GM23338 (cell line): ENCODE measurements at regions not wholly inside any gene's neighbourhood (a gene's known extent, or its start where the extent isn't known, plus 50 kb on each side); places are given as distances from the start of the nearest gene placed in this dataset.
A peak's percentile ranks its signal among the peaks of the same experiment; 100 is the strongest.

Source experiments
- ATAC-seq: fragments of 200-7000 bp; cut with Tn5 transposase; 3 replicates; pipeline ENCODE4 v1.9.1; 2020
- DNase-seq: peaks from one replicate; pipeline ENCODE4 v3.0.0-alpha.2; 2015; ENCODE audit warnings: low spot score
- H2AFZ ChIP-seq: fragments of 200-600 bp; sonication (generic); 2 replicates; pipeline ENCODE4 v1.8.0; 2016; ENCODE audit warnings: antibody characterized with exemption, mild to moderate bottlenecking, moderate library complexity
- H3F3A ChIP-seq: fragments of 200-600 bp; sonication (generic); replicated peaks from 2 replicates; pipeline ENCODE4 v1.8.0; 2017; ENCODE audit warnings: antibody characterized with exemption, mixed run types, low read depth
- H3K27ac ChIP-seq: fragments of 200-600 bp; sonication (generic); 2 replicates; pipeline ENCODE4 v1.6.1; 2016; ENCODE audit warnings: low read depth
- H3K27me3 ChIP-seq: fragments of 200-600 bp; sonication (generic); 2 replicates; pipeline ENCODE4 v1.8.0; 2016; ENCODE audit warnings: mild to moderate bottlenecking, mixed run types, moderate library complexity; ENCODE audit not compliant: insufficient read depth
- H3K36me3 ChIP-seq: fragments of 200-600 bp; sonication (generic); 2 replicates; pipeline ENCODE4 v1.8.0; 2016; ENCODE audit warnings: mild to moderate bottlenecking; ENCODE audit not compliant: insufficient read depth
- H3K4me1 ChIP-seq: fragments of 200-600 bp; sonication (generic); 2 replicates; pipeline ENCODE4 v1.8.0; 2016; ENCODE audit warnings: mild to moderate bottlenecking, moderate library complexity; ENCODE audit not compliant: insufficient read depth
- H3K4me2 ChIP-seq: fragments of 200-600 bp; sonication (generic); 2 replicates; pipeline ENCODE4 v1.7.1; 2017; ENCODE audit warnings: mixed run types
- H3K4me3 ChIP-seq: fragments of 200-600 bp; sonication (generic); 2 replicates; pipeline ENCODE4 v1.6.1; 2016; ENCODE audit warnings: mixed run types
- H3K79me2 ChIP-seq: fragments of 200-600 bp; sonication (generic); replicated peaks from 2 replicates; pipeline ENCODE4 v1.8.0; 2017; ENCODE audit warnings: mild to moderate bottlenecking; ENCODE audit not compliant: insufficient read depth
- H3K9me2 ChIP-seq: fragments of 200-600 bp; sonication (generic); 2 replicates; pipeline ENCODE4 v1.8.0; 2017; ENCODE audit not compliant: insufficient read depth
- H4K20me1 ChIP-seq: fragments of 200-600 bp; sonication (generic); replicated peaks from 2 replicates; pipeline ENCODE4 v1.8.0; 2017; ENCODE audit warnings: mild to moderate bottlenecking; ENCODE audit not compliant: insufficient read depth
- H3K27ac Mint-ChIP-seq: 2 replicates; pipeline ENCODE4 v1.8.0; 2020; ENCODE audit warnings: inconsistent platforms, mild to moderate bottlenecking, moderate library complexity, mixed read lengths
- H3K27me3 Mint-ChIP-seq: 3 replicates; pipeline ENCODE4 v1.8.0; 2022; ENCODE audit warnings: low read depth, mild to moderate bottlenecking, moderate library complexity, mixed read lengths, inconsistent platforms; ENCODE audit not compliant: insufficient read depth, poor library complexity
- H3K36me3 Mint-ChIP-seq: 3 replicates; pipeline ENCODE4 v1.8.0; 2021; ENCODE audit warnings: low read depth, mild to moderate bottlenecking, inconsistent platforms, moderate library complexity, mixed read lengths
- H3K4me1 Mint-ChIP-seq: 3 replicates; pipeline ENCODE4 v1.8.0; 2020; ENCODE audit warnings: mild to moderate bottlenecking, inconsistent platforms, mixed read lengths
- H3K4me3 Mint-ChIP-seq: 3 replicates; pipeline ENCODE4 v1.8.0; 2021; ENCODE audit warnings: moderate library complexity, mild to moderate bottlenecking, inconsistent platforms, mixed read lengths
- H3K9me3 Mint-ChIP-seq: 3 replicates; pipeline ENCODE4 v1.8.0; 2020; ENCODE audit warnings: moderate library complexity, mild to moderate bottlenecking, inconsistent platforms, mixed read lengths
- CREB1 ChIP-seq: fragments of 250-450 bp; sonication (Bioruptor Pico); IDR thresholded peaks from 2 replicates; pipeline ENCODE4 v1.5.0; 2020; ENCODE audit warnings: low read depth, mild to moderate bottlenecking, moderate library complexity
- EZH2 ChIP-seq: fragments of 200-600 bp; sonication (generic); IDR thresholded peaks from one replicate; pipeline ENCODE4 v1.8.0; 2017; ENCODE audit warnings: antibody characterized with exemption, mild to moderate bottlenecking, low read depth; ENCODE audit not compliant: unreplicated experiment
- EZH2phosphoT487 ChIP-seq: fragments of 200-600 bp; sonication (generic); IDR thresholded peaks from one replicate; pipeline ENCODE4 v1.8.1; 2018; ENCODE audit warnings: antibody characterized with exemption; ENCODE audit not compliant: unreplicated experiment
- JUNB ChIP-seq: IDR thresholded peaks from one replicate; pipeline ENCODE4 v1.6.1; 2016; ENCODE audit warnings: antibody characterized with exemption; ENCODE audit not compliant: unreplicated experiment
- NANOG ChIP-seq: IDR thresholded peaks from 2 replicates; pipeline ENCODE4 v1.6.1; 2016; ENCODE audit warnings: antibody characterized with exemption, borderline replicate concordance
- POLR2AphosphoS5 ChIP-seq: IDR thresholded peaks from 2 replicates; pipeline ENCODE4 v1.6.1; 2016; ENCODE audit warnings: antibody characterized with exemption, low read depth
- REST ChIP-seq: IDR thresholded peaks from one replicate; pipeline ENCODE4 v1.6.1; 2018; ENCODE audit warnings: antibody characterized with exemption; ENCODE audit not compliant: unreplicated experiment
- STAT1 ChIP-seq: IDR thresholded peaks from one replicate; pipeline ENCODE4 v1.6.1; 2016; ENCODE audit warnings: antibody characterized with exemption; ENCODE audit not compliant: unreplicated experiment
- ZNF114 ChIP-seq: fragments of 250-450 bp; sonication (Bioruptor Pico); IDR thresholded peaks from 2 replicates; pipeline ENCODE4 v1.5.0; 2020; ENCODE audit warnings: mild to moderate bottlenecking, moderate library complexity
- ZNF331 ChIP-seq: fragments of 250-450 bp; sonication (Bioruptor Pico); IDR thresholded peaks from 2 replicates; pipeline ENCODE4 v1.5.0; 2020; ENCODE audit warnings: low read depth, mild to moderate bottlenecking, moderate library complexity
- ZNF462 ChIP-seq: fragments of 250-450 bp; sonication (Bioruptor Pico); IDR thresholded peaks from 2 replicates; pipeline ENCODE4 v1.5.0; 2020; ENCODE audit warnings: mild to moderate bottlenecking, moderate library complexity
- TF ChIP-seq, protein P1 (sequence below): IDR thresholded peaks from 2 replicates; pipeline ENCODE4 v1.6.1; 2016; ENCODE audit warnings: antibody characterized with exemption
- TF ChIP-seq, protein P2 (sequence below), 2 experiments: fragments of 200-600 bp in 1 of 2; sonication (generic) in 1 of 2; conservative IDR thresholded peaks; 2 replicates each; pipeline versions ENCODE4 v1.5.1 to v1.6.1; 2016 to 2017; ENCODE audit warnings: antibody characterized with exemption in 2 of 2, low read depth in 2 of 2, mild to moderate bottlenecking in 2 of 2, moderate library complexity in 1 of 2

DNA sequence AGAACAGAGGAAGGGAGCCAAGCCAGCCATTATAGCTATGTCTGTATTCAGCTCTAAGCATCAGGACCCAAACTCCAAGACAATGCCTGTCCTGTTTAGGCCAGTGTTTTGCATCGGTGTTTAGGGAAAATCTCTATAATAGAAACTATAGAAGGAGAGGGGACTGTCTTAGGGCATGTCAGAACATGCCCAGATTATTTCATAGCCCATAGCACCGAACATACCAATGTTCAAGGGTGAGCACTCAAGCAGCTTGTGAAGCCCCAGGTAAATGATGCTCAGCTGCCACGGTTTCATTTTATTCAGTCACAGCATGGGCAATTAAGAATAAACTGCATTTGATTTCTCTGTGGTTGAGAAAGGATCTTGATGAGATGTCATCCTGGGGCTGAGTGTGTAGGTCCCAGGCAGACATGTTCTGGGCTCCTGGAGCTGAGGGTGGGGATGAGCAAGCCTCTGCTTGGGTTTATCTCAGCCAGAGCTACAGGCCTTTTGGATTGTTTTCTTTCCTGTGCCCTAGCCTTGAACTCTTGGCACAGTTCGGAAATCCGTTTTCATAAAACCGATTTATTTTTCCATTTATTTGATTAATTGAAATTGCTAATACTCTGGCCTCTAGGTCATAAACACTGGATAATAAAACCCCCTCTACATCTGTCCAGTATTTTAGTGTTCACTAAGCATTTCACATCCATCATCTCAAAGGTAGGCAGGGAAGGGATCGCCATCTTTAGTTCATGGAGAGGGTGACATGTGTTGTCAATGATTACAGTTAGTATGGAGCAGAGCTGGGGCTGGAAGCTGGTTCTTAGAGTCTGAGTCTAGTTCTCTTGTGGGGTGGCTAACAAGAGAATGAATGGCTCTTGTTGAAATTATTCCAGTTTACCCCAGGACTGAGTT is 290.7 kb upstream of the ASIC2 start:
- no peak overlapping the region for H3K4me3 Mint-ChIP-seq
- H3K4me2 ChIP-seq, result peak overlapping the region; percentile 69
- TF ChIP-seq EZH2, result no peak
- no peak for TF ChIP-seq ZNF114 (CRISPR knock-in tag)
- no peak for TF ChIP-seq STAT1
- TF ChIP-seq, protein P1, sequence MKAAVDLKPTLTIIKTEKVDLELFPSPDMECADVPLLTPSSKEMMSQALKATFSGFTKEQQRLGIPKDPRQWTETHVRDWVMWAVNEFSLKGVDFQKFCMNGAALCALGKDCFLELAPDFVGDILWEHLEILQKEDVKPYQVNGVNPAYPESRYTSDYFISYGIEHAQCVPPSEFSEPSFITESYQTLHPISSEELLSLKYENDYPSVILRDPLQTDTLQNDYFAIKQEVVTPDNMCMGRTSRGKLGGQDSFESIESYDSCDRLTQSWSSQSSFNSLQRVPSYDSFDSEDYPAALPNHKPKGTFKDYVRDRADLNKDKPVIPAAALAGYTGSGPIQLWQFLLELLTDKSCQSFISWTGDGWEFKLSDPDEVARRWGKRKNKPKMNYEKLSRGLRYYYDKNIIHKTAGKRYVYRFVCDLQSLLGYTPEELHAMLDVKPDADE, result no peak
- TF ChIP-seq CREB1, result no peak
- TF ChIP-seq ZNF462, result no peak
- no peak for TF ChIP-seq ZNF331 (CRISPR knock-in tag)
- TF ChIP-seq EZH2phosphoT487, result no peak
- no peak for TF ChIP-seq POLR2AphosphoS5
- TF ChIP-seq NANOG, result no peak
- TF ChIP-seq, protein P2, sequence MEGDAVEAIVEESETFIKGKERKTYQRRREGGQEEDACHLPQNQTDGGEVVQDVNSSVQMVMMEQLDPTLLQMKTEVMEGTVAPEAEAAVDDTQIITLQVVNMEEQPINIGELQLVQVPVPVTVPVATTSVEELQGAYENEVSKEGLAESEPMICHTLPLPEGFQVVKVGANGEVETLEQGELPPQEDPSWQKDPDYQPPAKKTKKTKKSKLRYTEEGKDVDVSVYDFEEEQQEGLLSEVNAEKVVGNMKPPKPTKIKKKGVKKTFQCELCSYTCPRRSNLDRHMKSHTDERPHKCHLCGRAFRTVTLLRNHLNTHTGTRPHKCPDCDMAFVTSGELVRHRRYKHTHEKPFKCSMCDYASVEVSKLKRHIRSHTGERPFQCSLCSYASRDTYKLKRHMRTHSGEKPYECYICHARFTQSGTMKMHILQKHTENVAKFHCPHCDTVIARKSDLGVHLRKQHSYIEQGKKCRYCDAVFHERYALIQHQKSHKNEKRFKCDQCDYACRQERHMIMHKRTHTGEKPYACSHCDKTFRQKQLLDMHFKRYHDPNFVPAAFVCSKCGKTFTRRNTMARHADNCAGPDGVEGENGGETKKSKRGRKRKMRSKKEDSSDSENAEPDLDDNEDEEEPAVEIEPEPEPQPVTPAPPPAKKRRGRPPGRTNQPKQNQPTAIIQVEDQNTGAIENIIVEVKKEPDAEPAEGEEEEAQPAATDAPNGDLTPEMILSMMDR (conservative IDR thresholded peaks at IDR 0.05; ENCODE audit: low read depth in 2 of 2), result no peak
- no peak for TF ChIP-seq REST
- TF ChIP-seq JUNB, result no peak
- no peaks in the 10 kb centered on the region for H3K36me3 ChIP-seq
- H3K4me1 ChIP-seq, result peaks cover 24% of the 10 kb centered on the region
- peak overlapping the region; percentile 60 for H3K27ac ChIP-seq
- H3K27me3 Mint-ChIP-seq, result peaks cover 4% of the 10 kb centered on the region
- peaks cover 31% of the 10 kb centered on the region for H3K4me1 Mint-ChIP-seq
- no peaks in the 10 kb centered on the region for H3F3A ChIP-seq
- peak overlapping the region; percentile 32 for H3K4me3 ChIP-seq
- ATAC-seq, result no peak
- no peak for DNase-seq
- H3K79me2 ChIP-seq, result peaks cover 11% of the 10 kb centered on the region
- no peaks in the 10 kb centered on the region for H4K20me1 ChIP-seq
- H2AFZ ChIP-seq, result peak overlapping the region; percentile 8; the same call in 1 of the 2 replicates
- peaks cover 9% of the 10 kb centered on the region; the same call in 1 of the 2 replicates for H3K9me2 ChIP-seq
- peaks cover 2% of the 10 kb centered on the region; the same call in 1 of the 3 replicates for H3K36me3 Mint-ChIP-seq
- peak overlapping the region; percentile 4; the same call in 1 of the 2 replicates for H3K27ac Mint-ChIP-seq
- peaks cover 20% of the 10 kb centered on the region for H3K9me3 Mint-ChIP-seq
- no peaks in the 10 kb centered on the region for H3K27me3 ChIP-seq
